ENCODE measurements at regions not wholly inside any gene's neighbourhood (a gene's known extent, or its start where the extent isn't known, plus 50 kb on each side); places are given as distances from the start of the nearest gene placed in this dataset.
A peak's percentile ranks its signal among the peaks of the same experiment; 100 is the strongest.

DNA sequence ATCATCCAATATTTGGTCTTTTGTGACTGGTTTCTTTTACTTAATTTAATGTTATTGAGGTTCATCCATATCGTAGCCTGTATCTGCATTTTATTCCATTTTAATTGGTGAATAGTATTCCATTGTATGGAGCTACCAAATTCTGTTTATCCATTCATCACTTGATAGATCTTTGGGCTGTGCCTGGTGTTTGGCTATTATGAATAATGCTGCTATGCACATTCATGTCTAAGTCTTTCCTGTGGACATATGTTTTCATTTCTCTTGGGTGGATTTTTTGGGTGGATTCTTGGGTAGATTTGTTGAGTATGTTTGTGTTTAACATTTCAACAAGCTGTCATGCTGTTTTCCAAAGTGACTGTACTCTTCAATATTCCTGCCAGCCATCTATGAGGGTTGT lies 52.5 kb upstream of the NEDD4L start:
- no peak for DNase-seq

DNA sequence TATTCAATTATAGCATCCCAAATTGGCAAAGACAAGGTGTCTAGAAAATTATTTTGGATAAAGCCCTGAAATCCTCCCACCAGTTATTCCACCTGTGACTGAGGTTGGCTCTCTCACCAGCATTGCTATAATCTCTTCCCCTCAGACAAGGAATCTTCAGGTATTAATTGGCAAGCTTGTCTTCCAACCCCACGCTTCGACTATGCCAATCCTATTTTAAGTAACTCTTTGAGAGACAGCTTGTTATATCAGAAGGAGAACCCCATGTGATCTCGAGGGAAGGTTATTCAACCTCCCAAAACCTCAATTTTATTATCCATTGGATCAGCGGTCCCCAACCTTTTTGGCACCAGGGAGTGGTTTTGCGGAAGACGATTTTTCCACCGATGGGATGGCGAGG lies 54.5 kb upstream of the NEDD4L start:
- DNase-seq = no peak

DNA sequence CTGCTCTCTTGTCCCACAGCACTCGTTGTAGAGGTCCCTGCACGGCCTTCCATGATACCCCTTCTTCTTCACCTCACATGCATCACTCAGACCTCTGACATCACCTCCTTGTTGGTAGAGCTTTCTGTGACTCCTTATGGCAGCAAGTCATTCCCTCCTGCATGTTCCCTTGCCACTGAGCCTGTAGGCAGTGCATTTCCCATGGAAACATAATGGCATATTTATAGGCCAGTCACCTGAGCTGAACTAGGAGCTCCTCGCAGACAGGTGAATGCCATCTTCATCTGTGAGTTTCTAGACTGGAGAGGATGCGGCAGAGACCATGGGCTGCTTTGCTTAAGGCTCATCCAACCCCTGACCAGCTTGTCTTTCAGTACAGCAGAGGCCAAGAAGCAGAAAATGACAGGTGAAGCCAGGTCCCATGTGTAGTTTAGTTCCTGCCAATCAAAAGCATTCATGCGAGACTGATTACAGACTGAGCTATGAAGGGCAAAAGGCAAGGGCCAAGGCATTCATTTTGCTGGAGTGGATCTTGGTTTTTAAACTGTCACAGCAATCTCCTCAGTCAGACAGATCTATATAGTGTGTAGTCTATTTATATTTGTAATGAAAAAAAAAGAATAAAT lies 59.4 kb upstream of the NEDD4L start:
- peak; percentile 57 to 82 for DNase-seq

DNA sequence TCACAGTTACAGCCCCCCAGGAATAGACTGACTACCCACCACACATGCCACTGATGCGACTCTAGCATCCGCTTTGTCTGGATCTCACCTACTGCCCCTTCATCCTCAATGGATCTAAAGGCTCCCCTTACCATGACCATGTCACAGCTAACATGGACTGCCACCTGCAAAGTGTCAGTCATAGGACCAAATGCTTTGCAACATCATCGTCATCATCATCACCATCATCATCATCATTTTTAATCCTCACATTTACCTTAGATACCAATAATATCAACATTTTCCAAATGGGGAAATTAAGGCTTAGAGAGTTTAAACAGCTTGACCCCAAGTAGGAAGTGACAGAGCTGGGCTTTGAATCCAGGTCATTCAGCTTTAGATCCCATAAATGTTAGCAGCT lies 60.1 kb upstream of the NEDD4L start:
- DNase-seq = no peak

DNA sequence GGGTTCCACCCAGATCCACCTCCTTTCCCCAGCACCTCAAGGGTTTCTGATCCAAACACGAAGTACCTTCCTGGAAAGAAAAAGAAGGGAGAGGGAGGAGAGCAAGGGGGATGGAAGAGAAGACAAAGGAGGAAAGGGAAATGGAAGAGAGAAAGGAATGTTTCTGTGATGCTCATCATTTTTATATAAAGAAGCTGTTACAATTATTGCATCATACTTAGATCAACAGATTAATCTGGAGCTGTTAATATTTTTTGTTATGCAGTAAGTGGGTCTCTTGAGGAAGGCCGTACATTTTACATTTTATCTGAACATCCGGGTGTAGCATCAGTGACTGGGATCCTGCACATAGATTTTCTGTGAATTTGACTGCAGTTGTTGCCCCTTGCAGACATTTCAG lies 60.6 kb upstream of the NEDD4L start:
- no peak for DNase-seq

DNA sequence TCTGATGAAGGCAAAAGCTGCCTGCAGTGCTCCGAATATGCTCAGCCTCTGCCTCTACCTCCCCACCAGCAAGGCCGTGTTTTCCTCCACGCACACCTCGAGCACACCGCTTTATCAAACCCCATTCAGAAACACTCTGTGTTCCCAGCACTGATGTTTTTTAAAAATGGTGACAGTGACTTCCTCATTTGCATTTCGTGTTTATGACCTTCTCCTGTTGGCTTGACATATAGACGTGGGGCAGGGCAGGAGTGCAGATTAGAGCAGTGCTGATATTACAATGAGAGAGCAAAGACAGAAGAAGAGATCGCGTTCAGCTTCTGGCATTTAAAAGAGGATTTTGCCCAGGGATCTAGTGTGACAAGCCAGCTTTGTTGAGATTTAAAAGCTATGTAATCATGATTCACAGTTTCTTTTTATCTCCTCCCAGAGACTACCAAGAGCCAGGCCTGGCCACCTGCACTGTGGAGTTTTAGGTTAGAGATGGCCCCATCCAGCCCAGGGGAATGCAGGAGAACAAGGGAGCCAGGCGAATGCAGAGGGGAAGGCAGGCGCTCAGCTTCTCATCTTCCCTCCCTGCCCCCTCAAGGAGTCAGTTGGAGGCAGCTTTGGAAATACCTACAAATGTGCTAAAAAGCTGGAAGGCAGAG lies 61.5 kb upstream of the NEDD4L start:
- DNase-seq = peak in 1 of 2 experiments; percentile 35

DNA sequence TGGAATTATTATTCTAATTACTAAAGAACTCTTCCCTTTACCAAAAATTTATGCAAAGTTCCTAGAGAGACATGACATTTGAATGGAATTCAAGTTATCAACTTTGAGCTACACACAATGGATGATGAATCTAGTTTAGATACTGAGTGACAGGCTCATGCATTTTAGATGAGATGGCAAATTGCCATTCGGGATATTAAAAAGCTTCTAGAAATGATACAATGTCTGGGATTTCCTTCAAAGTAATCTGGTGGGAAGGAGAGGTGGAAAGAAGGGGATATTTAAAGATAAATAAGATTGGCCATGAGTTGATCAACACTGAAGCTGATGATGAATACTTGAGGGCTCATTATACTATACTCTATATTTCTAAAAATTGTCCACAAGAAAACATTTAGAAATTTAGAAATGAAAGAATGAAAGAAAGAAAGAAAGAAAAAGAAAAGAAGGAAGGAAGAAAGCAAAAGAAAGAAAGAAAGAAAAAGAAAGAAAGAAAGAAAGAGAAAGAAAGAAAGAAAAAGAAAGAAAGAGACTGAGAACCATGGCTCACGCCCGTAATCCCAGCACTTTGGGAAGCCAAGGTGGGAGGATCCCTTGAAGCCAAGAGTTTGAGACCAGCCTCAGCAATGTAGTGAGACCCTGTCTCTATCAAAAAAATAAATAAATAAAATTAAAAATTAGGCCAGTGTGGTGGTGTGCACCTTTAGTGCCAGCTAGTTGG lies 62.6 kb upstream of the NEDD4L start:
- DNase-seq = peak in 1 of 2 experiments; percentile 20

DNA sequence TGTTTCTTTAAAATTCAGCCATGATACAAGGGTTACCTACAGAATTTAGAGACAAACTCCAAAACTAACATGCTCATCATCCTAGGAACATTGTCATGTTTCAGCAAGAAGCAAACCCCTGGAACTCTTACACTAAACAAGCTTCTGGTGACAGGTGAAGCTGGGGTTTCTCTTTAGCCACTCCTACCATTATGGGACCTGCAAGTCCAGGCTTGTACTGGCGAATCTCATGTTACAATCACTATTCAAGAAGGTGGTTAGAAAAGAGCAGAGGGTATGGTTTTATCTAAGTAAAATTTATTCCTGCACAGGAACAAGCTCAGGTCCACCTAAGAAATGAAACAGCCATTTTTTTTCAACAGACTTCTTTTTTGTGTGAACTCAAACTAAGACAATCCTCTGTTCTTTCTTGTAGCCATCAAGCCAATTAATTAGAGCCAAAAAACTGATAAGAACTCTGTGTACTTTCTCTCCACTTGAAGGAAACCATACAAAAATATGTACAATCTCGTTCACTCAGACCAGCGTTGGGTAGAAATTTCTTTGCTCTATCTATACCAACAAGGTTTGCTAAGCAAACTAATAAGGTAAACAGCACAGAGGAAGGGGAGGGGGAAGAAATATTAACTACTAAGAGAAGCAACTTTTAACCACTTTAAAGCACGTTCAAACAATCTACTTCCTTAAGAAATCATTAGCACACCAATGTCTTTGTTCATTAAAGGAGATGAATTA lies 63.3 kb upstream of the NEDD4L start:
- DNase-seq = peak; percentile 88

DNA sequence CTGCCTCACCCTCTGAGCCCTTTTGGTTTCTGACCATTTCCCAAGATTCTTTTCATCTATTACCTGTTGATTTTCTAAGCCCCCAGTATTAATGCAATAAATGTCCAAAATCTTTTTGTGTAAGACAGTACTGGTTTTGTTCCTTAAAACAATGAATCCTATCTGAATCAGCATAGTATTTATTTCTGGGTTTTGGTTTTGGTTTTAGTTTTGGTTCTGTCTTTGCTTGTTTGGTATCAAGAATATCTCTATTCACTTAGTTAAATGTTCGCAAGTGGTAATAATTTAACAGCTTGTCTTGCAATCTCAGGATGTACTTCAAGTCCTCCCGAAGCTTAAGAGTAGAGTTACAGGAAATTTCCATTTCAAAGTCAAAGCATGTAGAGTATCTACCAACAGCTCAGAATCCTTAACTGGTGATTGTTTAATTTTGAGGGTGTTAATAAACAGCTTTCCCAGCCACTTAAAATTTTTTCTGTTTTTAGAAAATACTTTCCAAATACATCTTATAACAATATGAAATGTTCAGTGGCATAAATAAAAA lies 67.7 kb upstream of the NEDD4L start:
- DNase-seq = no peak

DNA sequence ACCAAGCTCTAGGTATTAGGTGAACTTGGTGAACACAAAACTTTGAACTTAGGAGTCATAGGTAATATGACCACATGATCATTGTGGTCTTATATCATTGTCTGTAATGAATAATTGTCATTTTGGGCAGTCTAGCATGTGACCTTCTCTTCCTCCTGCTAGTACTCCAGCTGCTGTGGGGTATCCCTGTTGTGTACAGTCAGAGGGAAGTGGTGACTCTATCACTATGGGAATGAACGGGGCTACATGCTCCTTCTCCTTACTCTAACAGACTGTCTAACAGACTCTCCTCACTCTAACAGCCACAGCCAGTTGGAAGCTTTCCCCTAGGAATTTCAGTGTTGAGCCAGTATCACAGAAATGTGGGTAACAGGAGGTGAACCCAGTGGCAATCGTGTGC lies 68.2 kb upstream of the NEDD4L start:
- no peak for DNase-seq

DNA sequence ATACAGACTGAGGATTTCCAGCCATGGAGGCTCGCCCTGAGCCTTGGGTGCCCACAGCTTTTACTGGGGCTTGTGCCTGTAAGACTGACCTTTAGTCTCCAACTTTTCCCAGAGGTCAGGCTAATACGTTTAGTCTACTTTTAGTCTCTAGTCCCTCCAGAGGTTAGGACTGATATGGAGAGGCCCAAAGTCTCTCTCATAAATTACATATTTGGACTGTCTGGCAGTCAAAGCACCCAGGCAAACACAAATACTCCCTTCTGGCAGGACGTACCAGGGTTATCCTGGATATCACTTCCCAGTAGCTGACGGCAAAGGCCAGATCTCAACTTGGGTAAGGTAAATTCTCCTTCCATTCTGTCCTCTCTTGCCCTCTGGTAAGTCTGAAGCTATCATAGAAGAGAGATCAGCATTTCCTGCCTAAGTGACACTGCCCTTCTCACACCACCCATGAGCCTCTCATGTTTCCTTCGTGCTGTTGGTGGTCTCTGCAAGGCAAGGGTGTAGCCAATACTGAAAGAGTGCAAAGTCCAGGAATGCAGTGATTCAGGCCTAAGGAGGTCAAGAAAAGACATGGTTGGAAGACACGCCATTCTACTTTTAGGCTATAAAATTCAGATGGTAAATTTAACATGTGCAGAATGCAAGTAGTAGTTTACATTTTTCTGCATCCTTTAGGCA lies 69.3 kb upstream of the NEDD4L start:
- DNase-seq = no peak

DNA sequence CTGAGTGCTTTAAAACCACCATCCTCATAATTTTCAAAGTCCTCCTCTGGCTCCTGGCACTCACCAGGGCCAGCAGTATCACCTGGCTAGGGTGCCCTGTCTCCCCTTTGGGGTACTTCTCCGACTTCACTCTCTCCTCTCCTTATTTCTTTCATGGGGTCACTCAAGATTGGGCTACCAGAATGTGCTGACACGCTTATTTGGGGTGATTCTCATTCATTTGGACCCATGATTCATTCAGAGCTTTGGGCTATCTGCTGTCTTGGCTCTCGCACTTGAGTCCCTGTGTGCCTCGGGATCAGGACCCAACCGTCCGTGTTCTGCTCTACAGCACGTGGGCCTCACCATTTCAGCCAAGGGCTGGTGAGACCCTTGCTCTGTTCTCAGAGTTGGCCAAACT lies 70.1 kb upstream of the NEDD4L start:
- no peak for DNase-seq

DNA sequence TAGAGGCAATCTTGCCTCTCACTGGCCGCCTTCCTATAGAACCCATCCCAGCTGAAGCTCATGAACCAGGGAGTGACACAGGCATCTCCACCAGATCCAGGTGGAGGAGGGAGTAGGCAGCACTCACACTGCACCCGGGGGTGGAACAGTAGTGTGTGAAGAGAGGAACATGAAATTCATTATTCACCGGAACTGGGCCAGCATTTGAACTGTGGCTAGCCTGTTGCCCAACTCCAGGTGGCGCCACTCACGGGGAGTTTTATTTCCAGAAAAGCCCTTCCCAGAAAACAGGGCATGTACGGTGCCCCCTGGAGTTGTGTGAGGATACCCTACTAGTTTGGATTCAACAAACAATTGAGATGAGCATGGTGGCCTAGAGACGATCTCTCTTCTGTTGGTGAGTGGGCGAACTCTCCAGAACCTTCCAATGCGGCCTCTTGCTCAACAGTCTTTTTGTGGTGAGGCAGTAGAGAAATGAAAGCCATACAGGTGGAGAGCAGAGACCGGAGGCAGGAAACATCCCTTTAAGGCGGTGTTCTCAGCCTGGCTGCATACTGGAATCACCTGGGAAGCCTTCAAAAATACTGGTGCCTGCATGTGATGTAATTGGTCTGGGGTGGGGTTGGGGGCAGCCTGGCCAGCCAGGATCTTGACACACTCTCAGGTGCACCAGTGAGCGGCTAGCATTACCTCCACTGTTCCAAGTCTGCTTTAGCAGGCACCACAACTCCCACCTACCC lies 73.5 kb upstream of the NEDD4L start:
- peak in 1 of 2 experiments; percentile 21 for DNase-seq

DNA sequence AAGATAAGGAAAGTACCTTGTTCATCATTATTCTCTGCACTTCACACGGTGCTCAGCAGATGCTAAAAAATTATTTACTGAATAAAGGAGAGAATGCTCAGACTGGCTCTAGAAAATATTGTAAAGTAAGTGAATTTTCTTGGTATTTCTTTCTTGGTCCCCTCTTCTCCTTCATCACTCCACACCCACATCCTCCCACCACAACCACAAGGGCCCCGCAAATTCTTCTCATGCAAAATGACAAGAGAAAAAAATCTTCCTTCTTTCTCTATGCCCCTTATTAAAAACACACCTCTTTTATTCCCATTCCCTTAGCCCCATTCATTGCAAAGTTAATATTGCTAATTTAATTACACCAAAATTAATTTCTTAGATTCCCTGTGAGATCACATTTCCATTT lies 74.2 kb upstream of the NEDD4L start:
- no peak for DNase-seq

DNA sequence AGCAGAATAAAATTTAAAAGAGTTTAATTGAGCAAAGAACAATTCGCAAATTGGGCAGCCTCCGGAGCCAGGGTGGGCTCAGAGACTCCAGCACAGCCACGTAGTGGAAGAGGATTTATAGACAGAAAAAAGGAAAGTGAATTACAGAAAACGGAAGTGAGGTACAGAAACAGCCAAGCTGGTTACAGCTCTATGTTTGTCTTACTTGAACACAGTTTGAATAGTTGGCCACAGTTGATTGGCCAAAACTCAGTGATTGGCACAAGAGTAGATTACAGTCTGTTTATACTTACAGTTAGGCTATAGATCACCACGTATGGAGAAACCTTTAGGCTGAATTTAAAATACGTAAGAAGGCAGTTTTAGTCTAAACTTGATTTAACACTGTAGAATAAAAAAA lies 78.8 kb upstream of the NEDD4L start:
- DNase-seq = no peak

DNA sequence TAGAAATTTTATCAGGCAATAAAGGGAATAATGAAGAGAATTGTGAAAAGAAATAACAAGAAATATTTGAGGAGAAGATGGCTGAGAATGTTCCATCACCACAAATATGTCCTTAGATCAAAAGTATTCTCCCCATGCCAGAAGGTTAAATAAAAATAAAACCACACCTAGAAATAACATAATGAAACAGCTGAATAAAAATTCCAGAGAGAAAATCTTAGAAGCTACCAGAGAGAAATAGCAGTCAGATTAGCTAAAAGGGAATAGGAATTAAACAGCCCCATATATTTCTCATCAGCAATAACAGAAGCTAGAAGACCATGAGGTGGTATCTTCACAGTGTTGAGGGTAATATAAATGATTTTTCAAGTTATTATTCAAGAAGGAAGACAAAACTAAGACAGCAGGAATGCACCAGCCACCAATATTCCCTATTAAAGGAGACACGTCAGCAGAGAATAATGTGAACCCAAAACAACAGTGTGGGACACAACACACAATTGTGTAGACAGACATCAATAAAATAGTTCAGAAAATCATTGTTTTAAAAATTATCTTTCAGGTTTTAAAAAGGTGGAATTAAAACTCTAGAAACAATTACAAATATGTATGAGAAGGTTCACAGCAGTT lies 82.0 kb upstream of the NEDD4L start:
- no peak for DNase-seq

DNA sequence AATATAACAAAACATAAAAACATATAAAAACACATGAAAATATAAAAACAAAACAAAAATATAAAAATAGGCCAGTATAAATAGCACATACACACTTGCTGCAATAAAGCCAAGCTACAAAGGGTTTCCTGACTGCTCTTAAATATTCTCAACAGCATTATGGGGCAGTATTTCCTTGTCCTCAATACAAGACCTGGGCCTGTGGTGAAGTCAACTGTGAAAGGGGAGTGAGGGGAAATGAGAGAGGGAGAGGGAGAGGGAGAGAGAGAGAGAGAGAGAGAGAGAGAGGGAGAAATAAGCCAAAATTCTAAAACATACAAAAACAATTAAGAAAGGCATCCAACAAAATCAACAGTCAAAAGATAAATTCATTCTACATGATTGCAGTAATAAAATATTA lies 82.6 kb upstream of the NEDD4L start:
- no peak for DNase-seq

DNA sequence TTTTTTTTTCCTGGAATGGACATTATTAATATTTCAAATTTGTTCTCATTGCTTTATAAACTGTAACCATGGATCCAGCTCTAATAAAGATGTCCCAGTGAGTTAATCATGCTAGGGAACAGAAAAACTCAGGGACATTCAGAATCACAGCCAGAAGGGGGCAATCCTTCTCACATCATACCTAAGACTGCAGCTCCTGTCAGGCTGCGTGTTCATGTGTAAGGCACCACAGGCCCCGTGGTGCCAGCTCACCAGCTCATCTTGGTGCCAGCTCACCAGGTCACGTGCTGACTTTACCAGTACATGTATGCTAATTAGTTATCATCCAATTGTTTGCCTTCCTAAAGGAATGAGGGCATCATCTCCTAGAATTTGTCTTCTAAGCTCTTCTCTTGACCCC lies 84.7 kb upstream of the NEDD4L start:
- DNase-seq = peak; percentile 42 to 83

DNA sequence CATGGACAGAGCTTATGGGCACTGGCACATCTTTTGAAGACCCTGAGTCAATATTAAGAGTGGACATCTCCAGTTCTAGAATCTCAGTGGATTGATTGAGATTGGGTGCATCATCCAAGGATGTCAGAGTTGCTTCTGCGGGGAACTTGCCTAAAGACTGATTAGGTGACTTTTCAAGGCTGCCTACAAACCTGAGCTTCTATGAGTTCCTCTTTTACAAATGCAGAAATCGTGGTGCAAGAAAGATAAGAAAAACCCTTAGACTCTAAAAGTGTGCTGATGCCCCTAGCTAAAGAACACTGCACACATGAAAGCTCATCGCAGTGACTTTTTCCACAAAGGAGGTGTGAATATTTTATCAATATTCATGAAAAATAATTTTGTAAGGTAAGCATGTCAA lies 86.8 kb upstream of the NEDD4L start:
- DNase-seq = no peak

DNA sequence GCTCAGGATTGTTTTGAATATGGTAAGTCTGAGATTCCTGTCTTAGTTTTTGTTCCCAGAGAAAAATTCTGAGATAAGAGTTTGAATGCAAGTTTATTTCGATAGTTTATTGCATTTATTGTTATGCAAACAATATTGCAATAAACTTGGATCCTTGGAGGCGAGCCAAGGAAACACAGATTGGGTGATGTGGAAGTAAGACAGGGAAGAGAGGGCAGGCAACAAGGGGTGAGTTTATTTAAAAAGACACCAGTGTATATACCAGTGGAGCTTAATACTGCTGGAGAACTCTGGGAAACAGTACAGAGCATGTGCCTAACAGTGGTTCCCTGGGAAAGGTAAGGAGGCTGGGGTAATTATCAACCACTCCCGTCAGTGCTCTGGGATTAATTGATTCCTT lies 87.5 kb upstream of the NEDD4L start:
- no peak for DNase-seq

DNA sequence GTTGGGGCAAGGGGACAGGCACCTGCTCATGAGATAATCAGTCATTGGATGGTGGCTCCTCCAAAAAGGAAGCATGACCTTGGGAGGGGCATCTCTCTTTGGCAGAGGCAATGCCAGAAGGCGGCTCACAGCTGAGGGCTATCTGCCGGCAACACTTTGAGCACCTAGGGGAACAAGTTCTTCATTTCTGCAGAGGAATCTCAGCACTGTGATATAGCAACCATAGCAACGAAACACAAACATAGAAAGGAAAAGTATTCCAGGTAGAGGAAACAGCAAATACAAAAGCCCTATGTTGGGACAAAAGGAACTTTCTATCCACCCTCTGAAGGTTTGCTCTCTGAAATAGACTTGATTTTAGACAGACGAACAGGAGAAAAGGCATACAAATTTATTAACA lies 89.1 kb upstream of the NEDD4L start:
- no peak for DNase-seq

DNA sequence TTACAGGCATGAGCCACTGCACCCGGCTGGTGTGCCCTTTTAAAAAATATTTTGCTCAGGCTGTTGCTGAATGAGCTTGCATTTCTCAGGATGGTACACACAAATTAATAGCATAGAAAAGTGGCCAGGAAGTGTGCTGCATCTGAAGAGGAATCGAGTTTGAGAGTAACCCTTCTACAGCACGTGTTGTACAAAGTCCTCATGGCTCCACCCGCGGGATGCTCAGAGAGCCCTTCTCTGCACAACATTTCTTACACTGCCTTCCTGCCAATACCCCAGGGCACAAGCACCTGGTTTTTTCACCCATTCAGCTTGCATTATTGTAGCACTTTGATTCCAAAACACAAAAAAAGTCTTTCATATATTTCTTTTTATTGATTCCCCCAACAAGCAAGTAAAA lies 90.1 kb upstream of the NEDD4L start:
- DNase-seq = no peak
